HG03457 (cell line): ENCODE measurements at regions not wholly inside any gene's neighbourhood (a gene's known extent, or its start where the extent isn't known, plus 50 kb on each side); places are given as distances from the start of the nearest gene placed in this dataset.

Experiments
- ATAC-seq: cut with Tn5 transposase; IDR thresholded peaks from one replicate; pipeline ENCODE4 v1.9.1; 2021; ENCODE audit warnings: moderate number of reproducible peaks; ENCODE audit not compliant: unreplicated experiment

DNA sequence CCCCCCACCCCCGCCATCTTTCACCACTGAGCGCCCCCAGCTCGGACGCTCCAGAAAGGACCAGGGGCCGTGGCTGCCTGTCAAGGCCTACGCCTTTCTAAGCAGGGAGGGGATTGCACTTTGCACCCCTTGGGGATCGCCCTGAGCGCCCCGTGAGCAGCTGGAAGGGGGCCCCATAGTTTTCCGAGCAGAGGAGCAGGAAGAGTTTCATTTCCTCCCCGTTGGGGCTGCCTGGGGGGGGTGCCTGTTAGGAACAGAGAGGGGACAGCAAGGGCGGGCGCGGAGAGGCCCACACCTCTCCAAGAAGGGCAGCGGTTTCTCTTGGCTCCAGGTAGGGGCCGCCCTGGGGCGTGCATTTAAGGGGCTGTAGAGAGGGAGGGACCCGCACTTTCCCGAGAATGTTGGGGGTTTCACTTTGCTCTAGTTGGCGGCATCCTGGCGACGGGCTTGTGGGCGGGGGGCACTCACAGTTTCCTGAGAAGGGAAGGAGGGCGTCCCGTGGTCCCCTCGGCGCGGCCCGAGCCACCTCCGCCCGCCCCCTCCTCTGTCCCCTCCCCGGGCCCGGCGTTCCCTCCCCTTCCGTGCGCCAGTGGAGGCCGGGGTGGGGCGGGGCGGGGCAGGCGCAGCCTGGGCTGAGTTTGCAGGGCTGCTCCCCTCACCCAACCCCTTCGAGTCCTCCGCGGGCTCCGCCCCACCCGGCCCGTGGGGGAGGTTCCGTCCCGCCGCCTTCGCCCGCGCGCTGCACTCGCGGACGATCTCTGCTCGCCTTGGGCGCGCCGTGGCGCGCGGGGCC is 82.3 kb upstream of the CD99 start:
- peak; percentile 91 for ATAC-seq

DNA sequence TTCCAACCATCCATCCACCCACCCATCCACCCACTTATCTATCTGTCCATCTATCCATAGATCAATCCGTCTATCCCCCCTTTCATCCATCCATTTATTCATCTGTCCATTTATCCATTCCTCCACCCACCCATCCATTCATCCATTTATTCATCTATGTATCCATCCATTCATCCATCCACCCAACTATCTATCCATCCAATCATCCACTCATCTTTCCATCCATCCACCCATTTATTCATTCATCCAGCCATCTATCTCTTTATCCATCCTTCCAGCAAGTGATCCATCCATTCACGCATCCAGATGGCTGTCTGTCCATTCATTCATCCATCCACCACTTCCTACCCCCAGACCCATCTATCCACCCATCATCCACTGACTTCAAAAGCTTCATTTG is 84.0 kb upstream of the CD99 start:
- no peak for ATAC-seq

DNA sequence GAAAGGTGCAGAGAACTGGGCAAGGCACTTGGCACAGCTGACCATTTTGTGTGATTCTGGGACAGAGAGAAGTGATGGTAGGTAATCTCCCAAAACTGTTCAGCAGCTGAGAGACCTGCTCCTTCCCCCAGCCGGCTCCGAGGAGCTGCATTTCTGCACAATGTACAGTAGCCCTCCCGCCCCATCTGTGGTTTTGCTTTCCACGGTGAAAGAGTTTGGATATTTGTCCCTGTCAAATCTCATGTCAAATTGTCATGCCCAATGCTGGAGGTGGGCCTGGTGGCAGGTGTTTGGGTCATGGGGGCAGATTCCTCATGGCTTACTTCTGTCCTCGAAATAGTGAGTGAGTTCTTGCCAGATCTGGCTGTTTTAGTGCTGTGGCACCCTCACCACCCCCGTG is 90.5 kb upstream of the CD99 start:
- no peak for ATAC-seq

DNA sequence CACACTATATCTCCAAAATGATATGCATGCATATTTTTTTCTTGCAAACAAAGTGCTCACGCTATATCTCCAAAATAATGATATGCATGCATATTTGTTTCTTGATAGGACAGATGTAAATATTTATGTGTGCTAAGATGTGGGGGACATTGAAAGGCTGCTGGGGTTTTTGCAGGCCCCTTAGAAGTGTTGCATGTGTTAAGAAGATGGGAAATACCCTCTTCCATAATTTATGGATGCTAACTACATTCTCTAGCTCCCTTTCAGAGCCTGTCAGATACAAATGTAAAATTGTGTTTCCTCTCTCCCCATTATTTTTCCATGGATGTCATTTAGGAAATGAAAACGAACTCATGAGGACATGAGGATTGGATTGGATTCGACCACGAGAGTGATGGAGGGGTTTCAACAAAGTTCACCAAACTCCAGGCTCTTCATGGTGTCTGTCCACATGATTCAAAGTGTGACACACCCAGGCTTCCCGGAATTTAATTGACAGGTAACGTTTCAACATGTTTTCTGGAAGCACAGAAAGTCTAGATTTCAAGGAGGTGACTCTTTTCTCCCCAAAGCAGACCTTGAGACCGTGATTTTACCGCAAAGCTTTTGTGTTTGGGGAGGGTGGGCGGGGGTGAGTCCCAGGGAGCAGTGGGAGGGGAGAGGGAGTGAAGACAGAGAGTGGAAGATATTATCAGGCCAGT is 94.4 kb upstream of the CD99 start:
- ATAC-seq, result no peak

DNA sequence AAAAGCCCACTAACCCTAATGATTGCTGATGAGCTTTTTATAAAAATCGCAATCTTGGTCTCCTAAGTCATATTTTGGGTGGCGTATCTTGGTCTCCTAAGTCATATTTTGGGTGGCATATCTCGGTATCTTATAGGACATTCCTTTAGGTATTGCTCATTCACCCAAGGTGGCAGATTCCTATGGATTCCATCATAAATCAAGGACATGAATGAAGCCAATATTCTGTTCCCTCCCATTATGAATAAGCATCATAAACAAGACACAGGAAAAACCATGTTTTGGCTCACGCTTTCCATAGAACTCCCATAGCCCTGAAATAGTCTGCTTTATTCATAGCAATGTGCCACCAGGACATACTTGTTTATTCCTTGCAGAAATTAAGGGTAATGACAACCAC is 95.0 kb upstream of the CD99 start:
- no peak for ATAC-seq

DNA sequence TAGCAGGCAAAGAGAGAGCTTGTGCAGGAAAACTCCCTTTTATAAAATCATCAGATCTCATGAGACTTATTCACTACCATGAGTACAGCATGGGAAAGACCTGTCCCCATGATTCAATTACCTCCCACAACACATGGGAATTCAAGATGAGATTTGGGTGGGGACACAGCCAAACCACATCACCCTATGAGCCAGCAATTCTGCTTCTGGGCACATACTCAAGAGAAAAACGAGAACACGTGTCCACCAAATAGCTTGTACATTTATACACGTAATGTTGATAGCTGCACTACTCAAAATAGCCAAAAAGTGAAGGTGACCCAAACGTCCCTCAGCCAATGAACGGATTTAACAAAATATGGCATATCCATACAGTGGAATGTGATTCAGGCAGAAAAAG is 94.5 kb upstream of the DHRSX start:
- no peak for ATAC-seq

DNA sequence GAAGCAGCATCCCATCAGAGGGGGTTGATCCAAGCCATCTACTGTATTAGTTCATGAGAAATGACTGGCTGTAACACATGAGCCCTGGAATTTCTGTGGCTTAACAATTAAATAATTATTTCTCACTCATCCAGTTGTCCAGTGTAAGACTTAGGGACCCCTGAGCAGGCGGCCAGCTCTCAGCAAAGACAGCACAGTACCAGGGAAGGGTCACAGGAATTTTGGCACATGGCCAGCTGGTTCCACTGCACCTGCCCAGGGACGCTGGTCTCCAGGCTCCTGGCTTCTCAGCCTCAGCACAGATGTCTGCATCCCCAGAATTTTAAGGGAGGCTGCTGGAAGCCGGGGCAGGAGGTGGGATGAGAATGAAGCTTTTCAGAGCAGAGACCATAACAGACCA is 93.7 kb upstream of the DHRSX start:
- no peak for ATAC-seq

DNA sequence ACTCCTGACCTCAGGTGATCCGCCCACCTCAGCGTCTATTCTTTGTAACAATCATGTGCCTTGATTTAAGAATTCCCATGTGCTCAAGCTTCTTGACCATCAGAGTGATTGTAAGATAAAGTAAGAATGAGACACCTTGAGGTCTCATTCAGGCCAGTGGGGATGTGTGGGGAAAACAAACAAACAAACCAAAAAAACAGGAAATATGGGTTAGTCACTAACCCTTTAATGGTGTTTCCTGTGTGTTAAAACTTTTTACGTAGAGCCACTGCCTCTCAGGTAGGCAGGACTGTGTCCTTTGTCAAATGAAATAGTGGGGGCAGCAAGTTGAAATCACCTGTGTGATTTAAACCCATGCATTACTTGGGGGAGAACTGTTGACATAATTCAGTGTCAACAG is 91.5 kb upstream of the DHRSX start:
- ATAC-seq, result no peak

DNA sequence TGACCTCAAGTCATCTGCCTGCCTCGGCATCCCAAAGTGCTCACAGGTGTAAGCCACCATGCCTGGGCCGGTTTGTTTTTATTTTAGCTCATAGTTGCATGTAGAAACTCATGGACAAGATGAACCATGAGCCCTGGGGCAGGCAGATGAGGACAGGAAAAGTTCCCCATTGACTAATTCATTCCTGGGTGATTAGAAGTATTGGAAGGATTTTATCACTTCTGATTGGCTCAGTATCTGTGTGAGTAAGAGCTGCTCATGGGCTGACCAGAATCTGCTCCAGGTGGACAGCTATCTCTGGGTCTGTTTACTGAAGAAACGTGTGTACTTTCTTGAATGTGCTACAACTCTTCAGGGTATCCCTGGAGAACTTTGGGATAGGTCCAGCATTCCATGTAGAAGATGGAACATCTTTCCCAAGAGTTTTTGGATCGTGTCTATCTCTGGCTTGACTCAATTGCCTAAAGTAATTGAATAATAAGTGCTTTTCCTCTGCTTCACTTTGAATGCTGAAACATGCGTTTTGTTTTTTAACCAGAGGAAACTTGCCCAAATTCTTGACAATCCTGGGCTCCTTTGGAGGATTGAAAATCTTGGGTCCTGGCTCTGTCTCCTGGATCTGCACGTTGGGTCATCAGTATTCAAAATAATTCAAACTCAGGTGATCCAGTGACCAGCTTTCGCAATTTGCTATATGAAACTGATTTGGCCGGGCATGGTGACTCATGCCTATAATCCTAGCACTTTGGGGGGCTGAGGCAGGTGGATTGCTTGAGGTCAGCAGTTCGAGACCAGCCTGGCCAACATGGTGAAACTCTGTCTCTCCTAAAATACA is 88.6 kb upstream of the DHRSX start:
- ATAC-seq, result no peak

DNA sequence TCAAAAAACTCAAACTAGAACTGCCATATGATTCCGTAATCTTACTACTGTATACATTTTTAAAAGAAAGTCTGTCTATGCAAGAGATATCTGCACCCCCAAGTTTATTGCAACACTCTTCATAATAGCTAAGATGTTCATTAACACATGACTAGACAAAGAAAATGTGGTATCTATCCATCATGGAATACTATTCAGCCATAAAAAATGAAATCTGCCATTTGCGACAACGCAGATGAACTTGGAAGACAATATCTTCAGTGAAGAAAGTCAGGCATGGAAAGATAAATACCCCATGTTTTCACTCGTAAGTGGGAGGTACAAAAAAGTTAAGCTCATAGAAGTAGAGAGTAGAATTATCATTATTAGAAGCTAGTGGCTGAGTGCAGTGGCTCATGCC is 87.3 kb upstream of the DHRSX start:
- ATAC-seq, result no peak

DNA sequence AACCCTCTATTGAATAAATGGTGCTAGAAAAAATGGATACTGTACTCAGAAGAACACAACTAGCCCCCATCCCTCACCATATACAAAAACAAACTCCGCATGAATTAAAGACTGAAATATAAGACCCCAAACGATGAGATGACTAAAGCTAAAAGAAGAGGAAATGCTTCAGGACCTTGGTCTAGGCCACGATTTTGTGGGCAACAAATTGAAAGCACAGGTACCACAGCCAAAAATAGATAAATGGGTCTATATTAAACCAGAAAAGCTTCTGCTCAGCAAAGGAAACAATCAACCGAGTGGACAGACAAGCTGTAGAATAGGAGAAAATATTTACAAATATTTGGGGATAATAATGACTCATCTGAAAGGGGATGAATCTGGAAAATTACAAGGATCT is 86.4 kb upstream of the DHRSX start:
- ATAC-seq, result no peak

DNA sequence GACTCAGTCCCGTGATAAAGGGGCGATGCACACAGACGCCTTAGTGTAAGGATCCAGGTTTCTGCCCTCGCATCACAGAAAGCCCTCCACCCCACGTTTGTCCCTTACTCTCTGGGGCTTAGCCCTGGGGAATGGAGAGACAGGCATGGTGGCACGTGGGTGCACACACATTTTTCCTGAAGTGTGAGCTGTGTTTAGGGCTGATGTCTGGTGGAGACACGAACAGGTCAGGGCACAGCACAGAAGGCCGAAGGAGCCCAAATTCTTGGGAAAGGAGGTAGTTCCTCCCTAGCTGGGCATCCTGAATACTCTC is 84.3 kb upstream of the DHRSX start:
- ATAC-seq, result no peak

DNA sequence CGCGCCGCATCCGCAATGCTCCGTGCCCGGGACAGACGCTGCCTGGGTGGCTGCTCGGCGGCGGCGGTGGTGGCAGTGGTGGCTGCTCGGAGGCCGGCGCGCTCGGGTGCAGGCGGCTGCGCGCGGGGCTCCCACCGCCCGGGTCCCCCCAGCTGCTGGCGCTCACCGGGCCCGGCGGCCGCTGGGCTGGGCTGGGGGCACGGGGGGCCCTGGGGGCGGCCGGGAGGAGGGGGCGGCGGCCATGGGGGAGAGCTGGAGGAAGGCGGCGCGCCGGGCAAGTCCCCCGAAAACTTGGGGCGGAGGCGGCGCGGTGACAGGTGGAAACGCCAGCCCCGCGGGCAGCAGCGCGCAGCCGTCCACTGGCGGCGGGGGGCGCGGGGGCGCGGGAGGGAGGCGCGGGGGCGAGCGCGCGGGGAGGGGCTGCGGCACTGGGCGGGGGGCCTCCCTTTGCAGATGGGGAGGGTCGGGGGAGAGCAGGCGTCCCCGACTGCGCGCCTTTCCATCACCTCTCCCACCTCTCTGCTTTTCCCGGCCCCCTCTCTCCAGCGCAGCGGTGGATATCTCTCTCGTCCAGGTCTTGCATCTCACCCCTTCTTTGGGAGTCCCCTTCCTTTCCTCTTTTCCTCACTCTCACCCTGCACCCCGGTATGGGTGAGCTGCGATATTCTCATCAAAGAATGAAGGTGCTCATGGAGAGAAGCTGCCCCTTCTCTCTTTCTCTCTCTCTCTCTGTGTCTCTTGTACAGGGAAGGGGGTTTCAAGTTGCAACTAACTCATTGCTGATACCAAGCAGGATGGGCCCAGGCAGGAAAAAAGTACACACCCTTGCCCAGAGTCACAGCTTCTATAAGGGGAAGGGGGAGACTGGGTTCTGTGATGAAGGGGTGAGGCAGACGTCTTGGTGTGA is 83.7 kb upstream of the DHRSX start:
- ATAC-seq, result no peak

DNA sequence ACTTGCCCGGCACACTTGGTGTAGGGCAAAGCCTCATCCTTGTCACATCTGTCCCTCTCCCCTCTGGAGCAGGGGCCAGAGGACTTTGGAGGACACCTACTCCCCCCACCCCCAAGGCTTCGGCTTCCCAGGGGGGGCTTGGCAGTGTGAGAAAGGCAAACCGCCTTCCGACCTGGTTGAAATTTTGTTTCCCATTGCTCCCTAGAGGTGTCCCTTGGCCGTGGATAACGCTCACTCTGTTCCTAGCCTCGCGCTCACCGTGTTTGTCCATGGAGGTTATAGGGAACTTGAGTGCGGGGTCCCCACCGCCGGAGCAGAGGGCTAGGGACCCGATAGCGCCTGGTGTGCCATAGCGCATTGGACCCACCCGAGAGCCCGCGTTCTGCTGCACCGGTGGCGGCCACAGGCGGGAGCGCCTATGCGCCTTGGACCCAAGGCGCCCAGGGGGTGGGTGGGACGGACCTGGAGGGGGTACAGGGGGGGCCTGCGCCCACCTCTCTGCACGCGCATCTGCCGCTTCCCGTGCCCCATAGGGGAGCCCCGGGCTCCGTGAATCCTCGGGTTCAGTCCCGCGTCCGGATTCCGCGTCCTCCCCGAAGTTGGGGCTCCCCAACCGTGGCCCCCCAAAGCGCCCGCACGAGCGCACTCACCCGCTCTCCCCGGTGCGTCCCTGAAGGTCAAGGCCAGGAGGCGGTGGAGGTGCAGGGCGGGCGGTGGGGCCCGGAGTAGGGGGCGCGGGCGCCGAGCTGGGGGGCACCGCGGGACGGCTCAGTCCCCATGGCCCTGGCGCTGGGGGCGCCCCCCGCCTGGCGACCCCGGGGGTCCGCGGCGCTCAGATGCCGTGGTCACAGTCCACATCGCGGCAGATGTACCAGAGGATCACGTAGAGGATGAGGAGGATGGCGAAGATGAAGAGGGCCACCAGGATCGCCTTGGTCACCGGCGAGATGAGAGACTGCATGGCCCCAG is 82.7 kb upstream of the DHRSX start:
- ATAC-seq, result no peak

DNA sequence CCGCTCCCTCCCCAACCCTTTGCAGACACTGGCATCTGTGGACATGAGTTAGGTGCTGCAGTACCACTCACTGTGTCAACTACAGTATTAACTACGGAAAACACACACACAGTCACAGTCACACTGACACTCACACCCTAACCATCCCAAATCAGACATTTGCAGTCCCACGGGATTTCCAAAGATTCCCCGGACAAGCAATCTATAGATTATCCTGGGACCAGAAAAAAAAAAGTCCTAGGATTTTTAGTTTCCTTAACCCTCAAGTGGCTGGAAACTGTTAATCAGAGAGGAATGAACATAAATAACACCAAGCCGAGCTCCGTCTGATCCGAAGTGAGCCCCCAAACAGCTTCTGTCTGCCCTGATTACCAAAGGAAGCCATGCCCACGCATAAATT is 81.9 kb upstream of the DHRSX start:
- no peak for ATAC-seq

DNA sequence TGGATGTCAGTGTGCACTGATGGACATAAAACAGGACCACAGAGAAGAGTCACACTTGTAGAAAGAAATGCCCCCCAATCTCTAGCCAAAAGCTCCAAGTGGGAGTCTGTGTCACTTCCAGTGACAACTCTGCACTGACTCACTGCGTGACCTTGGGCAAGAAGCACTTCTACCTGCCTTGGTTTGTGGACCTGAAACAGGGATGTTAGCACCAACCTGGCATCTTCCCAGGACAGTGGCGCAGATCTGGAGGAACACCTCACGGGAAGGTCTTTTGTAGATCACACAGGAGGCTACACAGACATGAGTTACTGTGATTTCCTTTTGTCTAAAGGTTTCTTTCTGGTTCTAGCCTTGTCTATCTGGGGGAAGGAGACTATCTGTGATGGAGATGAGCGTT is 80.5 kb upstream of the DHRSX start:
- ATAC-seq, result no peak

DNA sequence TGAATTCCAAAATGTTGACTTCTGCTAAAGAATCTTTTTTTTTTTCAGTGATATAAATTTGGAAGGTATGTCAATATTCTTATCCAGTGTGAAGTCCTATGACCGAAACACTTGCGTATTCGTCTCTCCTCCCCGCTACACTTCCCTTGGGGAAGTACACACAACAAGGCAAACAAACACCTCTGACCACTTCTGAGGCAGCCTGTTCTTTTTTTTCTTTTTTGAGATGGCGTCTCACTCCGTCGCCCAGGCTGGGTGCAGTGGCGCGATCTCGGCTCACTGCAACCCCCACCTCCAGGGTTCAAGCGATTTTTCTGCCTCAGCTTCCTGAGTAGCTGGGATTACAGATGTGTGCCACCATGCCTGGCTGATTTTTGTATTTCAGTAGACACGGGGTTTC is 78.1 kb upstream of the DHRSX start:
- no peak for ATAC-seq

DNA sequence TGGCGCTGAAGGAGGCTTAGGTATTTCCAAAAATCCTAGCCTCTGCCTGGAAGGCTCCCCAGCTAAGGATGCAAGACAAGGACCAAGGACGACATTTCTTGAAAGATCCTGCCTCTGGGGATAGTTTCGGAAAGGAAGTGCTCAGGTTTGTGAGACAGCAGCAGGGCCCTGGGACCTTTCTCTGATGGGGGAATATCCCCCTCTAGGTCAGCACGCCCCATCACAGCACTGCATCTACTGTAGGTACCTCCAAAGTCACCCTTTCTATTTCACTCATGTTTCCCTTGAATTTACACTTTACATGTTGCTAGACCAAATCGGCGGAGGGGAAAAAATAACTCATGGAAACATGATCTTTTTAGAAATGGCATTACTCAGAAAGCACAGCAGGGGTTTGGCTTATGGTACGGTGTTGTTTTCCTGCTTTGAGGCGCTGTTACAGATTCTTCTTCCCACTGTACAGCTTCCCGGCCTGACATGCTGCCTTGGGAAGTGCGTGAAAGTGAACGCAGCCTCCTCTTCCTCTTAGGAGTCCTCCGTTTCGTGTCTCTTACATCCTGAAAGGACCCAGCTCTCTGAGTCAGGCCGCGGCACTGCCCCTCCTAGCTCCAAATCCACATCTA is 77.2 kb upstream of the DHRSX start:
- no peak for ATAC-seq

DNA sequence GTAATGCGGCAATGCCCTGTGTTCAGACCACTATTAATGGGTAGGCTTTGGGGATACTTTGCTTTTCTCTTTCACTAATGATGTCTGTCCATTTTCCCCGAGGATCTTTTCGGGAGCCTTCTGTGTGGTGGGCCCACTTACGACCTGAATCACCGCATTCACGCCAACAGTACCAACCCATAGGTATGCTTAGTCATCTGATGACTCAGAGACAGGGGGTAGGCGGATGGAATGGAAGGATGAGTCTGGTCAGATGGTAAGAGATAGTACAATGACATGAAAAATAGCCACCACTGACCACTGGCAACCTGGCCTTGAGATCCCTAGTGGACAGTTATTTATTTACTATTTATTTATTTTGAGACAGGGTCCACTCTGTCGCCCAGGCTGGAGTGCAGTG is 76.0 kb upstream of the DHRSX start:
- no peak for ATAC-seq
